HEK293 (cell line): ENCODE measurements at regions not wholly inside any gene's neighbourhood (a gene's known extent, or its start where the extent isn't known, plus 50 kb on each side); places are given as distances from the start of the nearest gene placed in this dataset.

Experiments used
- KLF1 ChIP-seq: fragments of 450-650 bp; formaldehyde crosslinking; IDR thresholded peaks from 2 replicates; pipeline ENCODE4 v1.5.1; 2016; ENCODE audit warnings: missing biosample characterization, missing genetic modification characterization
- KLF10 ChIP-seq: fragments of 450-650 bp; IDR thresholded peaks from 2 replicates; pipeline ENCODE4 v1.5.1; 2018; ENCODE audit warnings: missing biosample characterization, mild to moderate bottlenecking, missing genetic modification characterization
- SP7 ChIP-seq: fragments of 450-650 bp; formaldehyde crosslinking; IDR thresholded peaks from 2 replicates; pipeline ENCODE4 v1.5.1; 2016; ENCODE audit warnings: missing biosample characterization, missing genetic modification characterization
- ZNF140 ChIP-seq: fragments of 450-650 bp; formaldehyde crosslinking; IDR thresholded peaks from 2 replicates; pipeline ENCODE4 v1.5.1; 2016; ENCODE audit warnings: missing biosample characterization, missing genetic modification characterization
- TF ChIP-seq, protein P1 (sequence below): fragments of 450-650 bp; formaldehyde crosslinking; IDR thresholded peaks from 2 replicates; pipeline ENCODE4 v1.5.1; 2016; ENCODE audit warnings: missing biosample characterization, missing genetic modification characterization
- TF ChIP-seq, protein P2 (sequence below): fragments of 450-650 bp; formaldehyde crosslinking; IDR thresholded peaks from 2 replicates; pipeline ENCODE4 v1.5.1; 2017; ENCODE audit warnings: missing biosample characterization, mild to moderate bottlenecking, missing genetic modification characterization, moderate library complexity

DNA sequence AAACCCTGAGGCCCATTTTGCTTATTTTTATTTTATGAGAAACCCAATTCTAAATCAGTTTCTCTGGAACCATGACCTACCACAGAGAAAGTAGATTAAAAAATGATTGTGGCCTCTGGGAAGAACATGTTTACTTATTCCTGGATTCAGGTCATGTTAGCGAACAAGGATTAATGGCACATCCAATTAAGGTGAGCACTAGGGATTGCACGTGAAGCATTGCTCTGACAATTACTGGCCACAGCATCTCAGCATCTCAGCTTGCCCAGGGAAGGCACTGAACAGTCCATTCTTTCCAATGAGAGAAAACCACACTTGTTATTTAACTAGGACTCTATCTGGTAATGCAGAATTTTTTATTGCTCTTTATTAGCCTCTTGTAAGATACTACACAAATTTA is 119.8 kb downstream of the ZNF330 start:
- TF ChIP-seq, protein P1, sequence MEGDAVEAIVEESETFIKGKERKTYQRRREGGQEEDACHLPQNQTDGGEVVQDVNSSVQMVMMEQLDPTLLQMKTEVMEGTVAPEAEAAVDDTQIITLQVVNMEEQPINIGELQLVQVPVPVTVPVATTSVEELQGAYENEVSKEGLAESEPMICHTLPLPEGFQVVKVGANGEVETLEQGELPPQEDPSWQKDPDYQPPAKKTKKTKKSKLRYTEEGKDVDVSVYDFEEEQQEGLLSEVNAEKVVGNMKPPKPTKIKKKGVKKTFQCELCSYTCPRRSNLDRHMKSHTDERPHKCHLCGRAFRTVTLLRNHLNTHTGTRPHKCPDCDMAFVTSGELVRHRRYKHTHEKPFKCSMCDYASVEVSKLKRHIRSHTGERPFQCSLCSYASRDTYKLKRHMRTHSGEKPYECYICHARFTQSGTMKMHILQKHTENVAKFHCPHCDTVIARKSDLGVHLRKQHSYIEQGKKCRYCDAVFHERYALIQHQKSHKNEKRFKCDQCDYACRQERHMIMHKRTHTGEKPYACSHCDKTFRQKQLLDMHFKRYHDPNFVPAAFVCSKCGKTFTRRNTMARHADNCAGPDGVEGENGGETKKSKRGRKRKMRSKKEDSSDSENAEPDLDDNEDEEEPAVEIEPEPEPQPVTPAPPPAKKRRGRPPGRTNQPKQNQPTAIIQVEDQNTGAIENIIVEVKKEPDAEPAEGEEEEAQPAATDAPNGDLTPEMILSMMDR: no peak
- TF ChIP-seq SP7 (tag by site-specific recombination) (no peak), KLF1 (tag by site-specific recombination) (no peak), KLF10 (tag by site-specific recombination) (no peak), ZNF140 (tag by site-specific recombination) (no peak)
- TF ChIP-seq, protein P2, sequence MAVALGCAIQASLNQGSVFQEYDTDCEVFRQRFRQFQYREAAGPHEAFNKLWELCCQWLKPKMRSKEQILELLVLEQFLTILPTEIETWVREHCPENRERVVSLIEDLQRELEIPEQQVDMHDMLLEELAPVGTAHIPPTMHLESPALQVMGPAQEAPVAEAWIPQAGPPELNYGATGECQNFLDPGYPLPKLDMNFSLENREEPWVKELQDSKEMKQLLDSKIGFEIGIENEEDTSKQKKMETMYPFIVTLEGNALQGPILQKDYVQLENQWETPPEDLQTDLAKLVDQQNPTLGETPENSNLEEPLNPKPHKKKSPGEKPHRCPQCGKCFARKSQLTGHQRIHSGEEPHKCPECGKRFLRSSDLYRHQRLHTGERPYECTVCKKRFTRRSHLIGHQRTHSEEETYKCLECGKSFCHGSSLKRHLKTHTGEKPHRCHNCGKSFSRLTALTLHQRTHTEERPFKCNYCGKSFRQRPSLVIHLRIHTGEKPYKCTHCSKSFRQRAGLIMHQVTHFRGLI (tag by site-specific recombination): no peak
